ENCODE measurements at regions not wholly inside any gene's neighbourhood (a gene's known extent, or its start where the extent isn't known, plus 50 kb on each side); places are given as distances from the start of the nearest gene placed in this dataset.
A peak's percentile ranks its signal among the peaks of the same experiment; 100 is the strongest.

DNA sequence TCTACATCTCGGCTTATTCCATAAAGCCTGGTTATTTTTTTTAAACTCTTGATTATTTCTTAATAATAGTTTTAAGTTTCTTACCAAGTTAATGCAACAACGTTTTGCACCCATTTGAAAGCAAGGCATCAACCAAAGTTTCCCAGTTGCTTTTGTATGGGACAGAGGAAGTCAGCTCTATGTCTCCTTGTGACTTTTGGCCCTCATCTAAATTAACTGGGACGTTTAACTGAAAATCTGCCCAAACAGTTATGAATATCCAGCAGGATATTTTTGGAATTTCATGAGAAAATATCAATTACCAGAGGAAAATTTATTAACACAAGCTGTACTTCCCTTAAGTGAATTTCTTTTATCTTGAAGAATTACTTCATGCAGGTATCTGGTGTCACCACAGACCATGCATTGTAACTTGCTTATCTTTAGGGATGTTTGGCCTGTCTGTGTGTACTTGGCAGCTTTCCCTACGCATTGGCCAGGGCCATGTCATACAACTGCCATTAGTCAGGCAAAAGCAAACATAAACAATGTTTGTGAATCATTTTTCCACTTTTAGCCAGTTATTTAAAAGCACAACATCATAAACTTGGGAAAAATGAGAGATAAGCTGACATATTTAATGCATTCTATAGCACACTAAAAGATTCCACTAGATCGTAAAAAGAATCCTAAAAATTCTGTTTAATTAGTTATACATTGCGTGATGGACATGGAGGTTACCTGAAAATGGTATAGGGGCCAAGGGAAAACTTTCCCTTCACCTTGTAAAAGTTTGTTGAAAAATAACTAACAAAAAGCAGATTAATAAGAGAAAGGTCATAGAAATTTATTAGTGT is 101.4 kb upstream of the PDE5A start (continued):
- TF ChIP-seq HMGA1 (CRISPR knock-in tag; conservative IDR thresholded peaks at IDR 0.05) (no peak), SOX5 (CRISPR knock-in tag; IDR thresholded peaks at IDR 0.05; ENCODE audit: borderline replicate concordance) (peak; percentile 37; the same call in 1 of the 2 replicates), KDM6A (CRISPR knock-in tag; IDR thresholded peaks at IDR 0.05; ENCODE audit: low read depth) (no peak), ZNF772 (CRISPR knock-in tag; IDR thresholded peaks at IDR 0.05) (no peak), BCL6 (CRISPR knock-in tag; IDR thresholded peaks at IDR 0.05) (peak; percentile 75), MLLT10 (CRISPR knock-in tag; IDR thresholded peaks at IDR 0.05) (no peak), TP53 (CRISPR knock-in tag; conservative IDR thresholded peaks at IDR 0.05) (no peak), NFIC (IDR thresholded peaks at IDR 0.05; ENCODE audit: low read length) (peak; percentile 46; the same call in 1 of the 2 replicates), TCF7L2 (IDR thresholded peaks at IDR 0.05; ENCODE audit: low read depth, low read length) (no peak), ZNF17 (CRISPR knock-in tag; IDR thresholded peaks at IDR 0.05) (no peak), PRMT3 (CRISPR knock-in tag; IDR thresholded peaks at IDR 0.05; ENCODE audit: borderline replicate concordance, low read depth) (no peak), ZFP1 (CRISPR knock-in tag; IDR thresholded peaks at IDR 0.05) (no peak), ZNF34 (CRISPR knock-in tag; IDR thresholded peaks at IDR 0.05; ENCODE audit: borderline replicate concordance) (no peak), ZNF556 (CRISPR knock-in tag; IDR thresholded peaks at IDR 0.05; ENCODE audit: borderline replicate concordance) (no peak), FOXA1 (IDR thresholded peaks at IDR 0.05) (no peak), FOXA1 (CRISPR knock-in tag; IDR thresholded peaks at IDR 0.05) (peak; percentile 75), ZNF615 (CRISPR knock-in tag; IDR thresholded peaks at IDR 0.05; ENCODE audit: borderline replicate concordance) (no peak), FOXK1 (CRISPR knock-in tag; IDR thresholded peaks at IDR 0.05; ENCODE audit: borderline replicate concordance, low read depth) (0 out of 2 replicates have a peak, but pooled peaks have one; percentile 20), HDAC1 (CRISPR knock-in tag; IDR thresholded peaks at IDR 0.05) (no peak), BORCS8-MEF2B (CRISPR knock-in tag; IDR thresholded peaks at IDR 0.05) (no peak), POLR2G (IDR thresholded peaks at IDR 0.05; ENCODE audit: low read depth, low read length) (no peak)
- TF ChIP-seq, protein P1, sequence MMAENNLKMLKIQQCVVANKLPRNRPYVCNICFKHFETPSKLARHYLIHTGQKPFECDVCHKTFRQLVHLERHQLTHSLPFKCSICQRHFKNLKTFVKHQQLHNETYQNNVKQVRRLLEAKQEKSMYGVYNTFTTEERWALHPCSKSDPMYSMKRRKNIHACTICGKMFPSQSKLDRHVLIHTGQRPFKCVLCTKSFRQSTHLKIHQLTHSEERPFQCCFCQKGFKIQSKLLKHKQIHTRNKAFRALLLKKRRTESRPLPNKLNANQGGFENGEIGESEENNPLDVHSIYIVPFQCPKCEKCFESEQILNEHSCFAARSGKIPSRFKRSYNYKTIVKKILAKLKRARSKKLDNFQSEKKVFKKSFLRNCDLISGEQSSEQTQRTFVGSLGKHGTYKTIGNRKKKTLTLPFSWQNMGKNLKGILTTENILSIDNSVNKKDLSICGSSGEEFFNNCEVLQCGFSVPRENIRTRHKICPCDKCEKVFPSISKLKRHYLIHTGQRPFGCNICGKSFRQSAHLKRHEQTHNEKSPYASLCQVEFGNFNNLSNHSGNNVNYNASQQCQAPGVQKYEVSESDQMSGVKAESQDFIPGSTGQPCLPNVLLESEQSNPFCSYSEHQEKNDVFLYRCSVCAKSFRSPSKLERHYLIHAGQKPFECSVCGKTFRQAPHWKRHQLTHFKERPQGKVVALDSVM (CRISPR knock-in tag; IDR thresholded peaks at IDR 0.05) = no peak
- TF ChIP-seq, protein P2, sequence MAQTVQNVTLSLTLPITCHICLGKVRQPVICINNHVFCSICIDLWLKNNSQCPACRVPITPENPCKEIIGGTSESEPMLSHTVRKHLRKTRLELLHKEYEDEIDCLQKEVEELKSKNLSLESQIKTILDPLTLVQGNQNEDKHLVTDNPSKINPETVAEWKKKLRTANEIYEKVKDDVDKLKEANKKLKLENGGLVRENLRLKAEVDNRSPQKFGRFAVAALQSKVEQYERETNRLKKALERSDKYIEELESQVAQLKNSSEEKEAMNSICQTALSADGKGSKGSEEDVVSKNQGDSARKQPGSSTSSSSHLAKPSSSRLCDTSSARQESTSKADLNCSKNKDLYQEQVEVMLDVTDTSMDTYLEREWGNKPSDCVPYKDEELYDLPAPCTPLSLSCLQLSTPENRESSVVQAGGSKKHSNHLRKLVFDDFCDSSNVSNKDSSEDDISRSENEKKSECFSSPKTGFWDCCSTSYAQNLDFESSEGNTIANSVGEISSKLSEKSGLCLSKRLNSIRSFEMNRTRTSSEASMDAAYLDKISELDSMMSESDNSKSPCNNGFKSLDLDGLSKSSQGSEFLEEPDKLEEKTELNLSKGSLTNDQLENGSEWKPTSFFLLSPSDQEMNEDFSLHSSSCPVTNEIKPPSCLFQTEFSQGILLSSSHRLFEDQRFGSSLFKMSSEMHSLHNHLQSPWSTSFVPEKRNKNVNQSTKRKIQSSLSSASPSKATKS (CRISPR knock-in tag; IDR thresholded peaks at IDR 0.05) = no peak
- TF ChIP-seq, protein P3, sequence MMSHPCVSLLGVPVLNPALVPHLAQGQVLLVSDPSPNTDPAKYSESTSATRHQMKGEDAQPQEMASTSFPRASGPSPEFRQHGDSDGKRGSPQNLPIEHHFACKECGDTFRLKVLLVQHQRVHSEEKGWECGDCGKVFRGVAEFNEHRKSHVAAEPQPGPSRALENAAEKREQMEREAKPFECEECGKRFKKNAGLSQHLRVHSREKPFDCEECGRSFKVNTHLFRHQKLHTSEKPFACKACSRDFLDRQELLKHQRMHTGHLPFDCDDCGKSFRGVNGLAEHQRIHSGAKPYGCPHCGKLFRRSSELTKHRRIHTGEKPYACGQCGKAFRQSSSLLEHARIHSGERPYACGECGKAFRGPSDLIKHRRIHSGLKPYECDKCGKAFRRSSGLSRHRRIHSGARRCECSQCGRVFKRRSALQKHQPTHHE (CRISPR knock-in tag; IDR thresholded peaks at IDR 0.05; ENCODE audit: borderline replicate concordance) = no peak
